Aorta (tissue), 5 donors: ENCODE measurements at regions not wholly inside any gene's neighbourhood (a gene's known extent, or its start where the extent isn't known, plus 50 kb on each side); places are given as distances from the start of the nearest gene placed in this dataset.
"Not testable (repeated sequence)": the region's sequence is repeated elsewhere in the genome, so short reads cannot be mapped to it uniquely, and the experiment has no call there.

Experiments
- ATAC-seq: fragments of 200-7000 bp; cut with Tn5 transposase; one replicate; pipeline ENCODE4 v1.9.1; 2022; ENCODE audit warnings: moderate library complexity; ENCODE audit not compliant: low FRiP score
- DNase-seq, 2 donors: peaks; one replicate each; pipeline ENCODE4 v3.0.0-alpha.2; 2020
- H3K27ac ChIP-seq, 2 donors: one replicate each; pipeline ENCODE4 v1.5.1; 2013; ENCODE audit warnings: low read length in 2 of 2, mild to moderate bottlenecking in 2 of 2, moderate library complexity in 2 of 2, control low read depth in 1 of 2, inconsistent platforms in 1 of 2, low read depth in 1 of 2
- H3K27me3 ChIP-seq, 2 donors: one replicate each; pipeline ENCODE4 v1.6.1; 2013; ENCODE audit warnings: control low read depth in 1 of 2, low read length in 1 of 2, mild to moderate bottlenecking in 1 of 2, moderate library complexity in 1 of 2; ENCODE audit not compliant: insufficient read depth in 2 of 2, control insufficient read depth in 1 of 2
- H3K36me3 ChIP-seq, 2 donors: one replicate each; pipeline ENCODE4 v1.6.1; 2013; ENCODE audit warnings: control low read depth in 1 of 2, low read length in 1 of 2, mild to moderate bottlenecking in 1 of 2; ENCODE audit not compliant: insufficient read depth in 2 of 2, control insufficient read depth in 1 of 2
- H3K4me1 ChIP-seq, 2 donors: one replicate each; pipeline ENCODE4 v1.6.1; 2013; ENCODE audit warnings: low read length in 2 of 2, control low read depth in 1 of 2, mild to moderate bottlenecking in 1 of 2, moderate library complexity in 1 of 2; ENCODE audit not compliant: insufficient read depth in 2 of 2, control insufficient read depth in 1 of 2
- H3K4me3 ChIP-seq, 2 donors: one replicate each; pipeline ENCODE4 v1.5.1; 2013; ENCODE audit warnings: low read length in 2 of 2, control low read depth in 1 of 2, mild to moderate bottlenecking in 1 of 2
- H3K9me3 ChIP-seq: one replicate; pipeline ENCODE4 v1.6.1; 2013; ENCODE audit warnings: mild to moderate bottlenecking, low read length; ENCODE audit not compliant: control insufficient read depth
- WGBS, 2 donors: extraction: QIAGEN DNeasy Blood & Tissue Kit; methylation state at CpG; one replicate each; pipeline ENCODE4 v1.1.7; 2013; 5-methylcytosine and 5-hydroxymethylcytosine counted together
- intact Hi-C, 2 donors: fragments of 100-400 bp; cut with DNase I; formaldehyde crosslinking; loops; one replicate each; pipeline versions ENCODE4 v1.14.2 to v1.15.0; 2022
- donor health status: healthy with polysubstance abuse.
- donor health status: Bipolar disorder and iron deficiency.
- donor health status: DM: no; HTN: no; CAD: no.
- donor health status: DM: no; HTN: no; CAD: no.
- donor health status: DM: yes; HTN: yes; CAD: no.

- H3K36me3 ChIP-seq: no peaks in the 10 kb centered on the region
- no peak overlapping the region for H3K27ac ChIP-seq
- peak; percentile 83 for ATAC-seq
- H3K4me3 ChIP-seq: no peak overlapping the region
- 82 to 84% methylated on average over 3 of the region's 3 CpGs for WGBS, 2 donors
- no peaks in the 10 kb centered on the region for H3K27me3 ChIP-seq
- peak in 1 of 2 donors; percentile 53 for DNase-seq
- no peaks in the 10 kb centered on the region for H3K9me3 ChIP-seq
- intact Hi-C loops: no loop called here
- no peaks in the 10 kb centered on the region for H3K4me1 ChIP-seq
Observed at GRCh38 chr1:220957233-220957605, 78.0 kb downstream of the HLX start.

GRCh38 chr1:220958234-220958633 is 79.0 kb downstream of the HLX start:
- H3K9me3 ChIP-seq: no peaks in the 10 kb centered on the region
- H3K4me1 ChIP-seq: no peaks in the 10 kb centered on the region
- no peaks in the 10 kb centered on the region for H3K36me3 ChIP-seq
- intact Hi-C loops: no loop called here
- H3K27ac ChIP-seq: no peak overlapping the region
- no peak for ATAC-seq
- 92 to 94% methylated on average over 1 of the region's 1 CpG for WGBS, 2 donors
- DNase-seq: no peak
- no peak overlapping the region for H3K4me3 ChIP-seq
- H3K27me3 ChIP-seq: no peaks in the 10 kb centered on the region

GRCh38 chr1:220962031-220962751 is 82.9 kb downstream of the HLX start:
- 0 to 5% methylated on average over 1 of the region's 1 CpG for WGBS, 2 donors
- Histone ChIP-seq H3K27me3 (no peaks in the 10 kb centered on the region), H3K4me1 (no peaks in the 10 kb centered on the region), H3K27ac (no peak overlapping the region), H3K36me3 (no peaks in the 10 kb centered on the region), H3K4me3 (no peak overlapping the region), H3K9me3 (no peaks in the 10 kb centered on the region)
- ATAC-seq: no peak
- intact Hi-C loops: no loop called here
- no peak for DNase-seq

- WGBS, 2 donors: 68 to 70% methylated on average over 3 of the region's 3 CpGs
- Histone ChIP-seq H3K4me1 (no peaks in the 10 kb centered on the region), H3K36me3 (no peaks in the 10 kb centered on the region), H3K9me3 (peaks cover 1% of the 10 kb centered on the region), H3K27me3 (no peaks in the 10 kb centered on the region), H3K27ac (no peak overlapping the region), H3K4me3 (no peak overlapping the region)
- DNase-seq (no peak), ATAC-seq (no peak)
- intact Hi-C loops: no loop called here
Observed at GRCh38 chr1:220966041-220966440, 86.8 kb downstream of the HLX start.

GRCh38 chr1:220966473-220966872 is 87.2 kb downstream of the HLX start:
- DNase-seq (no peak), ATAC-seq (no peak)
- no peaks in the 10 kb centered on the region for H3K27me3 ChIP-seq
- no peaks in the 10 kb centered on the region for H3K4me1 ChIP-seq
- no peak overlapping the region for H3K4me3 ChIP-seq
- H3K9me3 ChIP-seq: peaks cover 1% of the 10 kb centered on the region
- intact Hi-C loops: no loop called here
- no peak overlapping the region for H3K27ac ChIP-seq
- H3K36me3 ChIP-seq: no peaks in the 10 kb centered on the region

- 48 to 72% methylated on average over 8 of the region's 8 CpGs for WGBS, 2 donors
- Histone ChIP-seq H3K4me1 (no peaks in the 10 kb centered on the region), H3K27me3 (no peaks in the 10 kb centered on the region), H3K4me3 (no peak overlapping the region), H3K27ac (no peak overlapping the region), H3K36me3 (no peaks in the 10 kb centered on the region), H3K9me3 (peaks cover 1% of the 10 kb centered on the region)
- no peak for DNase-seq
- no peak for ATAC-seq
- intact Hi-C loops: no loop called here
Observed at GRCh38 chr1:220966881-220967611, 87.8 kb downstream of the HLX start.

GRCh38 chr1:220967911-220968310 is 88.7 kb downstream of the HLX start:
- H3K4me3 ChIP-seq: no peak overlapping the region
- H3K27me3 ChIP-seq: no peaks in the 10 kb centered on the region
- DNase-seq (no peak), ATAC-seq (no peak)
- no peaks in the 10 kb centered on the region for H3K36me3 ChIP-seq
- H3K4me1 ChIP-seq: no peaks in the 10 kb centered on the region
- no peak overlapping the region for H3K27ac ChIP-seq
- intact Hi-C loops: no loop called here
- H3K9me3 ChIP-seq: peaks cover 1% of the 10 kb centered on the region
- WGBS, 2 donors: 90 to 98% methylated on average over 2 of the region's 2 CpGs

- DNase-seq, H3K27me3 ChIP-seq, ATAC-seq, H3K4me3 ChIP-seq, intact Hi-C loops, H3K36me3 ChIP-seq, H3K9me3 ChIP-seq, H3K4me1 ChIP-seq, H3K27ac ChIP-seq: not testable (repeated sequence)
- WGBS, 2 donors: 89 to 98% methylated on average over 2 of the region's 2 CpGs
Observed at GRCh38 chr1:220969281-220969680, 90.0 kb downstream of the HLX start.

GRCh38 chr1:220970311-220970710 is 91.1 kb downstream of the HLX start:
- Histone ChIP-seq H3K36me3 (no peaks in the 10 kb centered on the region), H3K27ac (no peak overlapping the region), H3K27me3 (no peaks in the 10 kb centered on the region), H3K9me3 (peaks cover 1% of the 10 kb centered on the region), H3K4me3 (no peak overlapping the region), H3K4me1 (no peaks in the 10 kb centered on the region)
- intact Hi-C loops: no loop called here
- DNase-seq (no peak), ATAC-seq (no peak)
- WGBS, 2 donors: 35 to 40% methylated on average over 4 of the region's 4 CpGs
